ENCODE measurements at regions not wholly inside any gene's neighbourhood (a gene's known extent, or its start where the extent isn't known, plus 50 kb on each side); places are given as distances from the start of the nearest gene placed in this dataset.

- ATAC-seq (no peak), DNase-seq (ENCODE audit: low read depth, low spot score) (no peak)
- CTCF ChIA-PET: no interaction called here
- intact Hi-C loops (cut with micrococcal nuclease): no loop called here
- Histone ChIP-seq H3K79me2 (ENCODE audit: insufficient read depth, low read length) (no peaks in the 10 kb centered on the region), H3K27me3 (ENCODE audit: insufficient read depth, low read length) (no peaks in the 10 kb centered on the region), H3K9me2 (ENCODE audit: insufficient read depth) (no peaks in the 10 kb centered on the region), H3K9me3 (ENCODE audit: control insufficient read depth in 1 of 2, insufficient read depth in 1 of 2, low read depth in 1 of 2, low read length in 2 of 2) (peaks cover 12 to 15% of the 10 kb centered on the region in 2 experiments; a peak in 3 of 4 replicates), H2AFZ (ENCODE audit: low read depth, low read length, poor library complexity, severe bottlenecking) (no peak overlapping the region), H4K20me1 (ENCODE audit: insufficient read depth) (no peaks in the 10 kb centered on the region), H3K4me1 (ENCODE audit: control insufficient read depth in 1 of 2, insufficient read depth in 2 of 2, low read length in 2 of 2) (no peaks in the 10 kb centered on the region), H3K4me2 (ENCODE audit: low read length) (no peak overlapping the region), H3K27ac (ENCODE audit: low read depth, low read length) (no peak overlapping the region), H3K4me3 (replicated peaks in 1 of 2; ENCODE audit: low read depth in 1 of 2, low read length in 2 of 2) (no peak overlapping the region), H3K36me3 (ENCODE audit: control insufficient read depth in 1 of 2, insufficient read depth in 2 of 2, low read length in 2 of 2) (no peaks in the 10 kb centered on the region), H3K9ac (ENCODE audit: low read length) (no peak overlapping the region)
- TF ChIP-seq EZH2phosphoT487 (IDR thresholded peaks at IDR 0.05; ENCODE audit: borderline replicate concordance) (no peak), SRF (IDR thresholded peaks at IDR 0.05; ENCODE audit: low read depth) (no peak), EGR1 (IDR thresholded peaks at IDR 0.05; ENCODE audit: low read depth) (no peak), CEBPB (IDR thresholded peaks at IDR 0.05; ENCODE audit: low read depth) (no peak), JUND (IDR thresholded peaks at IDR 0.05) (no peak), POLR2AphosphoS5 (IDR thresholded peaks at IDR 0.05; ENCODE audit: low read depth, low read length) (no peak), TCF7L2 (IDR thresholded peaks at IDR 0.05; ENCODE audit: borderline replicate concordance, extremely low read depth, insufficient read depth, insufficient read length) (no peak), CTCF (IDR thresholded peaks at IDR 0.05 in 2 of 3, conservative IDR thresholded peaks at IDR 0.05 in 1 of 3; ENCODE audit: borderline replicate concordance in 1 of 3, insufficient read depth in 1 of 3, low read depth in 2 of 3, low read length in 2 of 3) (no peak), ZNF274 (IDR thresholded peaks at IDR 0.05; ENCODE audit: low read depth, low read length) (no peak), SP1 (IDR thresholded peaks at IDR 0.05; ENCODE audit: low read depth) (no peak), ZBTB33 (IDR thresholded peaks at IDR 0.05; ENCODE audit: extremely low read depth, insufficient replicate concordance, low read length) (no peak), POLR2A (IDR thresholded peaks at IDR 0.05; ENCODE audit: borderline replicate concordance, extremely low read depth, insufficient read depth, insufficient read length) (no peak)
- POLR2A ChIA-PET: no interaction called here
- RAD21 ChIA-PET (ENCODE audit: low non-redundant PET in 1 of 2, low total read pairs in 2 of 2, uncharacterized antibody in 2 of 2, unreplicated experiment in 2 of 2): no interaction called here
- no TSS peak for BruUV-seq (replicated peaks)
Measured at GRCh38 chr2:14751581-14751980, 119.1 kb downstream of the LRATD1 start.
